ENCODE measurements at regions not wholly inside any gene's neighbourhood (a gene's known extent, or its start where the extent isn't known, plus 50 kb on each side); places are given as distances from the start of the nearest gene placed in this dataset.

GRCh38 chr13:63209330-63210017 lies 1793.8 kb upstream of the PCDH20 start:
- 81 to 83% methylated on average over 6 of the region's 6 CpGs for WGBS, 2 donors (ENCODE audit: low coverage in 1 of 2)
- H3K36me3 ChIP-seq: no peaks in the 10 kb centered on the region
- no peak for ATAC-seq
- no peaks in the 10 kb centered on the region for H3K9me3 ChIP-seq
- no peak overlapping the region for H3K27ac ChIP-seq
- no peaks in the 10 kb centered on the region for H3K4me1 ChIP-seq
- no peaks in the 10 kb centered on the region for H3K27me3 ChIP-seq
- TF ChIP-seq, protein P1, sequence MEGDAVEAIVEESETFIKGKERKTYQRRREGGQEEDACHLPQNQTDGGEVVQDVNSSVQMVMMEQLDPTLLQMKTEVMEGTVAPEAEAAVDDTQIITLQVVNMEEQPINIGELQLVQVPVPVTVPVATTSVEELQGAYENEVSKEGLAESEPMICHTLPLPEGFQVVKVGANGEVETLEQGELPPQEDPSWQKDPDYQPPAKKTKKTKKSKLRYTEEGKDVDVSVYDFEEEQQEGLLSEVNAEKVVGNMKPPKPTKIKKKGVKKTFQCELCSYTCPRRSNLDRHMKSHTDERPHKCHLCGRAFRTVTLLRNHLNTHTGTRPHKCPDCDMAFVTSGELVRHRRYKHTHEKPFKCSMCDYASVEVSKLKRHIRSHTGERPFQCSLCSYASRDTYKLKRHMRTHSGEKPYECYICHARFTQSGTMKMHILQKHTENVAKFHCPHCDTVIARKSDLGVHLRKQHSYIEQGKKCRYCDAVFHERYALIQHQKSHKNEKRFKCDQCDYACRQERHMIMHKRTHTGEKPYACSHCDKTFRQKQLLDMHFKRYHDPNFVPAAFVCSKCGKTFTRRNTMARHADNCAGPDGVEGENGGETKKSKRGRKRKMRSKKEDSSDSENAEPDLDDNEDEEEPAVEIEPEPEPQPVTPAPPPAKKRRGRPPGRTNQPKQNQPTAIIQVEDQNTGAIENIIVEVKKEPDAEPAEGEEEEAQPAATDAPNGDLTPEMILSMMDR (IDR thresholded peaks at IDR 0.05): no peak
- TF ChIP-seq EP300 (IDR thresholded peaks at IDR 0.05) (no peak), POLR2A (IDR thresholded peaks at IDR 0.05) (no peak), POLR2AphosphoS5 (IDR thresholded peaks at IDR 0.05) (no peak)
- no peak overlapping the region for H3K4me3 ChIP-seq

DNA sequence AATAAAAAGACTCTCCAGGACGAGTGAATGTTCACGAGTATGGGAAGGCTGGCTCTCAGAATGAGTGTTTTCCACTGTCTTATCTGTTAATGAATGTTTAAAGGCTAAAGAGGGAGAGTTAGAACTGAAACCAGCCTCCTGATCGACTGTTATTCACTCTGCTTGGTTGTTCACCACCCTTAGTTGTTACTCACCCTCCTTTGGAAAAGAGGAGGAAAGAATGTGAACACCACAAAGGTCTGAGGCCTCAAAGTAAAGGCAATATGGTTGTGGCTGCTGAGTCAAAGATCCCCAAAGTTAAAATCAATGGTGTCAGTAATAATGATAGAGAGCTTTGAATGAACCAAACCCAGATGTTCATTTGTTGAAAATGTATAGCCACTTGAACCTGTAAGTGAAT lies 1793.2 kb upstream of the PCDH20 start:
- ATAC-seq: no peak
- no peaks in the 10 kb centered on the region for H3K9me3 ChIP-seq
- H3K4me3 ChIP-seq: no peak overlapping the region
- no peak overlapping the region for H3K27ac ChIP-seq
- H3K27me3 ChIP-seq: no peaks in the 10 kb centered on the region
- H3K4me1 ChIP-seq: no peaks in the 10 kb centered on the region
- 55 to 61% methylated on average over 3 of the region's 3 CpGs for WGBS, 2 donors (ENCODE audit: low coverage in 1 of 2)
- TF ChIP-seq POLR2A (IDR thresholded peaks at IDR 0.05) (no peak), EP300 (IDR thresholded peaks at IDR 0.05) (no peak), POLR2AphosphoS5 (IDR thresholded peaks at IDR 0.05) (no peak)
- TF ChIP-seq, protein P1 (IDR thresholded peaks at IDR 0.05): no peak
- H3K36me3 ChIP-seq: no peaks in the 10 kb centered on the region

- TF ChIP-seq POLR2A (IDR thresholded peaks at IDR 0.05) (no peak), EP300 (IDR thresholded peaks at IDR 0.05) (no peak)
- Histone ChIP-seq H3K27ac (no peak overlapping the region), H3K27me3 (no peaks in the 10 kb centered on the region), H3K4me1 (no peaks in the 10 kb centered on the region), H3K9me3 (no peaks in the 10 kb centered on the region), H3K36me3 (no peaks in the 10 kb centered on the region), H3K4me3 (no peak overlapping the region)
- ATAC-seq: no peak
- 82 to 88% methylated on average over 1 of the region's 1 CpG for WGBS, 2 donors (ENCODE audit: low coverage in 1 of 2)
Measured at GRCh38 chr13:63206461-63206860, 1790.8 kb upstream of the PCDH20 start.

DNA sequence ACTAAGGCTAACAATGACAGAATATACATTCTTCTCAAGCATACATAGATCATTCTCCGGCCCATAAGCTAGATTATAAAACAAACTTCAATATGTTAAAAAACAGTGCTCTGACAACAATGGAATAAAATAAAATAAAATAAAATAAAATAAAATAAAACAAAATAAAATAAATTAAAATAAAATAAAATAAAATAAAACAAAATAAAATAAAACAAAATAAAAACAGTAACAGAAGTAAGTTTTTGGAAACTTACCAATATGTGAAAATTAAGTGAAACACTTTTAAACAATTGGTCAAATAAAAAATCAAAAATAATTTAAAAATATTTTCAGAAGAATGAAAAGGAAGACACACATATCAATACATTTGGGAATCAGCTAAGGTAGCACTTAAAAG lies 1785.8 kb upstream of the PCDH20 start:
- no peak overlapping the region for H3K4me3 ChIP-seq
- no peaks in the 10 kb centered on the region for H3K27me3 ChIP-seq
- no peaks in the 10 kb centered on the region for H3K9me3 ChIP-seq
- TF ChIP-seq, protein P1 (IDR thresholded peaks at IDR 0.05): no peak
- TF ChIP-seq EP300 (IDR thresholded peaks at IDR 0.05) (no peak), POLR2AphosphoS5 (IDR thresholded peaks at IDR 0.05) (no peak), POLR2A (IDR thresholded peaks at IDR 0.05) (no peak)
- H3K4me1 ChIP-seq: no peaks in the 10 kb centered on the region
- ATAC-seq: no peak
- H3K27ac ChIP-seq: no peak overlapping the region
- H3K36me3 ChIP-seq: no peaks in the 10 kb centered on the region
- WGBS, 2 donors (ENCODE audit: low coverage in 1 of 2): 91% methylated on average over 1 of the region's 1 CpG; no CpG with 5 or more reads in 1 of the 2 donors

- no peaks in the 10 kb centered on the region for H3K36me3 ChIP-seq
- no peaks in the 10 kb centered on the region for H3K9me3 ChIP-seq
- ATAC-seq: no peak
- H3K27ac ChIP-seq: no peak overlapping the region
- H3K4me1 ChIP-seq: no peaks in the 10 kb centered on the region
- no peak overlapping the region for H3K4me3 ChIP-seq
- no peak for TF ChIP-seq POLR2A (IDR thresholded peaks at IDR 0.05)
- TF ChIP-seq, protein P1 (IDR thresholded peaks at IDR 0.05): no peak
- TF ChIP-seq POLR2AphosphoS5 (IDR thresholded peaks at IDR 0.05): no peak
- TF ChIP-seq EP300 (IDR thresholded peaks at IDR 0.05): no peak
- no peaks in the 10 kb centered on the region for H3K27me3 ChIP-seq
Measured at GRCh38 chr13:63199508-63199907, 1783.9 kb upstream of the PCDH20 start.

Measured in gastroesophageal sphincter (tissue), 4 donors.